ENCODE measurements at regions not wholly inside any gene's neighbourhood (a gene's known extent, or its start where the extent isn't known, plus 50 kb on each side); places are given as distances from the start of the nearest gene placed in this dataset.

DNA sequence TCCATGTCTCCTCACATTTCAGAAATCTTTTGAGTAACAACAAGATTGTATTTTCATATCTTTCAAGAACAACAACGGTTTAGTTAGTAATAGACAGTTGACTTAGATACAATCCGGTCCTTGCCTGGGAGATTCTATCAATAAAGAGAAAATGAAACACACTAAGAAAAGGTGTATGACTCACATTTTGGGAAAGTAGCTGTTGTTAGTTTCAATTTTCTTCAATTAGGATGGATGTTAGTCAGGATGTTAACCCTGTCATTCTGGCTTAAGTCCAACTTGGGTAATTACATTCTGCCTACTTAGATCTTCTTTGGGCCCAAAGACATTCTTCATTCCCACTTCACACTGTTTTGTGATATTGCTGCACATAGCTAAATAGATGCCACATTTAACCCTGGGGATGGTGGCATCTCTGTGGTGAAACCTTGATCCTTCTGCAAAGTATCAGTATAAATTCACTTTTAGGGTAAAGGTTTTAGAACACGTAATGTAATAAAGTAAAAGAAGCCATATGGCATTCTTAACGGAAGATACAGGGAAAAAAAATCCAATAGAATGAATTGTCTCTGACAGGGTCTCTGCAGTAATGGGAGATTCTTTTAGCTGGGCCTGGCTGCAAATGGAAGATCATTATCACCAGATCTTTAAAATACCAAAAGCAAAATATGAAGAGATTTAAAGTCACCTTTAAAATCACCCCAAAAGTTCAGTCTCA, 365.5 kb downstream of the FIGN start:
- H3K36me3 ChIP-seq = no peaks in the 10 kb centered on the region
- DNase-seq (no peak), ATAC-seq (no peak)
- H3K27ac ChIP-seq = no peak overlapping the region
- no peaks in the 10 kb centered on the region for H3K9me3 ChIP-seq
- TF ChIP-seq, protein P1, sequence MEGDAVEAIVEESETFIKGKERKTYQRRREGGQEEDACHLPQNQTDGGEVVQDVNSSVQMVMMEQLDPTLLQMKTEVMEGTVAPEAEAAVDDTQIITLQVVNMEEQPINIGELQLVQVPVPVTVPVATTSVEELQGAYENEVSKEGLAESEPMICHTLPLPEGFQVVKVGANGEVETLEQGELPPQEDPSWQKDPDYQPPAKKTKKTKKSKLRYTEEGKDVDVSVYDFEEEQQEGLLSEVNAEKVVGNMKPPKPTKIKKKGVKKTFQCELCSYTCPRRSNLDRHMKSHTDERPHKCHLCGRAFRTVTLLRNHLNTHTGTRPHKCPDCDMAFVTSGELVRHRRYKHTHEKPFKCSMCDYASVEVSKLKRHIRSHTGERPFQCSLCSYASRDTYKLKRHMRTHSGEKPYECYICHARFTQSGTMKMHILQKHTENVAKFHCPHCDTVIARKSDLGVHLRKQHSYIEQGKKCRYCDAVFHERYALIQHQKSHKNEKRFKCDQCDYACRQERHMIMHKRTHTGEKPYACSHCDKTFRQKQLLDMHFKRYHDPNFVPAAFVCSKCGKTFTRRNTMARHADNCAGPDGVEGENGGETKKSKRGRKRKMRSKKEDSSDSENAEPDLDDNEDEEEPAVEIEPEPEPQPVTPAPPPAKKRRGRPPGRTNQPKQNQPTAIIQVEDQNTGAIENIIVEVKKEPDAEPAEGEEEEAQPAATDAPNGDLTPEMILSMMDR (IDR thresholded peaks at IDR 0.05) = no peak
- no peaks in the 10 kb centered on the region for H3K4me1 ChIP-seq
- intact Hi-C loops (cut with DNase I) = no loop called here
- no peaks in the 10 kb centered on the region for H3K27me3 ChIP-seq (ENCODE audit: low read depth)
- H3K4me3 ChIP-seq = no peak overlapping the region

DNA sequence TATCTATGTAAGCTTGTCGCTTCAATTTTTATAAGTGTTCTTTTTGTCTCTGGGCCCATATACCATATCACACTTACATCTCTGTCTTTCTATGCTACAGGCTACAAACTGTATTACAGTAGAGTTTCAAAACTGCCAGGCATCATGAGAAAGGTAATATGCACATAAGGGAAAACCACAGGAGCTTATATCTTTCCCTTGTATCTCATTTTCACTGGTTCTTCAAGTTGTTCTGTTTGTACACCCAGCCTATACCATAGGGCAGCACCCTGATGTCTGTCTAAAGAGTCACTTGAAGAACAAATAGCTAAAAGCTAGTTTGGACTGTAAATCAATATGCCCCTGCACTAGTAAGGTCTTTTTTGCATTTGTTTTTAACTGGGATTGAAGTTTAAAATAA, 366.7 kb downstream of the FIGN start:
- Histone ChIP-seq H3K4me1 (no peaks in the 10 kb centered on the region), H3K36me3 (no peaks in the 10 kb centered on the region), H3K4me3 (no peak overlapping the region), H3K9me3 (no peaks in the 10 kb centered on the region), H3K27me3 (ENCODE audit: low read depth) (no peaks in the 10 kb centered on the region), H3K27ac (no peak overlapping the region)
- TF ChIP-seq, protein P1 (IDR thresholded peaks at IDR 0.05) = no peak
- intact Hi-C loops (cut with DNase I) = no loop called here
- DNase-seq = no peak
- ATAC-seq = no peak

DNA sequence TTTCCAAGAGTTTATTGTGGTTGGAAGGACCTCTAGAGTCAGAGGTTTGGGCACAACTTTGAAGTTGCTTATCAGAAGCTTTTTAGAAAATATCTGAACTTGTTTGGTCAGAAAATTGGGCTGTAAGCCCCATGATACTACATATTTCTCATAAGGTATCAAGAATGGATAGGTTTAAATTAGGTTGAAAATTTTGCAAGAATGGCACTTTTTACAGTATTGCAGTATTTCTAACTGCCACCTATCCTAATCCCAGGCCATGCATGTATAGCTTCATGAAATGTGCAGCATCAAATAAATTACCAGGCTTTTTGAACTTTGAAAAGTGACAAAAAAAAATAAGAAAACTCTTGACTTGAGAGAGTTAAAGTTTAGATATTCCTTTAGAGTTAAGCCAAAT, 367.2 kb downstream of the FIGN start:
- no peaks in the 10 kb centered on the region for H3K27me3 ChIP-seq (ENCODE audit: low read depth)
- H3K9me3 ChIP-seq = no peaks in the 10 kb centered on the region
- no peaks in the 10 kb centered on the region for H3K4me1 ChIP-seq
- intact Hi-C loops (cut with DNase I) = no loop called here
- DNase-seq = no peak
- H3K4me3 ChIP-seq = no peak overlapping the region
- H3K36me3 ChIP-seq = no peaks in the 10 kb centered on the region
- TF ChIP-seq, protein P1 (IDR thresholded peaks at IDR 0.05) = no peak
- ATAC-seq = no peak
- no peak overlapping the region for H3K27ac ChIP-seq

DNA sequence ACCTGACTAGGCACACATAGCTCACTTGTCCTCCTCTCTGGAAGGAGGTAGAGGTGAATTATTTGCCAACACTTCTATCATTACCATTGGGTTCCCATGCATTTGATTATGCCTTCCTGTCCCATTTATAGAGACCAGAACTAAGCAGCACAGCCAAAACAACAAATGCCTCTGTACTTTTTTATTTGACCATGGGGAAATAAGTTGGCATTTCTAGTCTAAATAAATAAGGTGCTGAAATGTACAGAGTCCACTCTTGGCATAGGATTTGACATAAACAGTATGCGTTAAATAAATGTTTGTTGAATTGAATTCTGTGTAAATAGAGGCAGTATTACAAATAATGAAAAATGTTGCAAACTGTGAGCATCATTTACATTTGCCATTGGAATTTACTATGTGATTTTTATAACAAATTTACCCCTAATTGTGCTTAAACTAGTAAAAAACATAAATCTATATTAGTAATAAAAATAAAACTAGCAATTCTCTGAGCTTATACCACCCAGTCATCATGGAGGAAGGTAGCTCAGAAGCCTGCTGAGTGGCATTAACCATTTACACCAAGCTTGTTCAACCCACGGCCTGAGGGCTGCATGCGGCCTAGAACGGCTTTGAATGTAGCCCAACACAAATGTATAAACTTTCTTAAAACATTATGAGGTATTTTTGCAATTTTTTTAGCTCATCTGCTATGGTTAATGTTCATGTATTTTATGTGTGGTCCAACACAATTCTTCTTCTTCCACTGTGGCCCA, 367.8 kb downstream of the FIGN start:
- TF ChIP-seq, protein P1 (IDR thresholded peaks at IDR 0.05) = no peak
- DNase-seq (no peak), ATAC-seq (no peak)
- no peaks in the 10 kb centered on the region for H3K36me3 ChIP-seq
- no peaks in the 10 kb centered on the region for H3K4me1 ChIP-seq
- intact Hi-C loops (cut with DNase I) = no loop called here
- no peak overlapping the region for H3K4me3 ChIP-seq
- no peaks in the 10 kb centered on the region for H3K9me3 ChIP-seq
- no peaks in the 10 kb centered on the region for H3K27me3 ChIP-seq (ENCODE audit: low read depth)
- H3K27ac ChIP-seq = no peak overlapping the region

DNA sequence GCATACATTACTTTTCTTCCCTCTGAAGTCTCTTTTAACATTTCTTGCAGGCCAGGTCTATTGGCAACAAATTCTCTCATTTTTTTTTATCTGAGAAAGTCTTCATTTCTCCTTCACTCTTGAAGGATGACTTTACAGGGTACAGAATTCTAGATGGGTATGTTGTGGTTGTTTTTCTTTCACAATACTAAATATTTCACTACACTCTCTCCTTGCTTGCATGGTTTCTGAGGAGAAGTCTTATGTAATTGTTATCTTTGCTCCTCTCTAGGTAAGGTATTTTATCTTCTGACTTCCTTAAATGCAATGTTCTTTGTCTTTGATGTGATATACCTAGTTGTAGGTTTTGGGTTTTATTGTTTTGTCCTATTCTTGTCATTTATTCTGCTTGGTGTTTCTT, 371.1 kb downstream of the FIGN start:
- H3K27ac ChIP-seq = no peak overlapping the region
- H3K27me3 ChIP-seq (ENCODE audit: low read depth) = no peaks in the 10 kb centered on the region
- TF ChIP-seq, protein P1 (IDR thresholded peaks at IDR 0.05) = no peak
- intact Hi-C loops (cut with DNase I) = no loop called here
- no peaks in the 10 kb centered on the region for H3K9me3 ChIP-seq
- ATAC-seq (no peak), DNase-seq (no peak)
- no peak overlapping the region for H3K4me3 ChIP-seq
- no peaks in the 10 kb centered on the region for H3K36me3 ChIP-seq
- H3K4me1 ChIP-seq = no peaks in the 10 kb centered on the region
